Subcutaneous abdominal adipose tissue (tissue), 5 donors: ENCODE measurements at regions not wholly inside any gene's neighbourhood (a gene's known extent, or its start where the extent isn't known, plus 50 kb on each side); places are given as distances from the start of the nearest gene placed in this dataset.

Source experiments
- H3K27ac ChIP-seq: one replicate; pipeline ENCODE4 v1.7.0; 2013; ENCODE audit warnings: low read depth, mild to moderate bottlenecking, inconsistent platforms, low read length, moderate library complexity
- H3K27me3 ChIP-seq, 5 donors: one replicate each; pipeline ENCODE4 v1.7.0; 2013; ENCODE audit warnings: low read length in 5 of 5, inconsistent platforms in 1 of 5; ENCODE audit not compliant: control insufficient read depth in 5 of 5, insufficient read depth in 4 of 5
- H3K36me3 ChIP-seq, 5 donors: one replicate each; pipeline ENCODE4 v1.7.0; 2013; ENCODE audit warnings: low read length in 5 of 5; ENCODE audit not compliant: control insufficient read depth in 5 of 5, insufficient read depth in 5 of 5
- H3K4me1 ChIP-seq, 5 donors: one replicate each; pipeline ENCODE4 v1.7.0; 2013; ENCODE audit warnings: low read length in 5 of 5, mild to moderate bottlenecking in 3 of 5, moderate library complexity in 1 of 5; ENCODE audit not compliant: control insufficient read depth in 5 of 5, insufficient read depth in 5 of 5
- H3K4me3 ChIP-seq, 5 donors: one replicate each; pipeline ENCODE4 v1.7.0; 2013; ENCODE audit warnings: low read length in 5 of 5, low read depth in 1 of 5
- H3K9ac ChIP-seq, 5 donors: one replicate each; pipeline ENCODE4 v1.7.0; 2013; ENCODE audit warnings: low read length in 5 of 5, mild to moderate bottlenecking in 4 of 5, moderate library complexity in 3 of 5
- H3K9me3 ChIP-seq, 5 donors: one replicate each; pipeline ENCODE4 v1.7.0; 2013; ENCODE audit warnings: low read length in 5 of 5; ENCODE audit not compliant: control insufficient read depth in 5 of 5
- donor health status: healthy.
- donor health status: healthy.
- donor health status: healthy.
- donor health status: healthy.
- donor health status: healthy.

GRCh38 chr1:193581341-193581740, 394.9 kb upstream of the B3GALT2 start:
- H3K4me3 ChIP-seq: no peak overlapping the region
- no peaks in the 10 kb centered on the region for H3K4me1 ChIP-seq
- no peak overlapping the region for H3K9ac ChIP-seq
- H3K9me3 ChIP-seq: no peaks in the 10 kb centered on the region
- no peaks in the 10 kb centered on the region for H3K36me3 ChIP-seq
- H3K27me3 ChIP-seq: no peaks in the 10 kb centered on the region
- no peak overlapping the region for H3K27ac ChIP-seq

DNA sequence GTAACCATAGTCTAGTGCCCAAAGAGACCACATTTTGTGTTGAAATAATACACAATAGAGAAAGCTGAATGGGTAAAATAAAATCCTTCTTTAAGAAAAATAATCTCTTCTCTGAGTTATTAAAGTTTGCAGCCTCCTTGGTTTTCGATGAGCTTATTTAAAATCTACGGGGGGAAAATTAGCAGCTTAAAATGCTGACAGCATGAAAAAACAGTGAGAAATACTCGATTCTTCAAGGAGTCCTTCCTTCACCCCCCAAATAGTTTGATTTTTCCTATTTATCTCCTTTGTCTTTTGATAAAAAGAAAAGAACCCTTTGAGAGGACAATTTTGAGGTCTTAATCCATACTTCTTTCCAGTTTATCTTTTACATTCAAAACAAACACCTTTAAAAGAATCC, 394.0 kb upstream of the B3GALT2 start:
- H3K4me3 ChIP-seq: no peak overlapping the region
- no peak overlapping the region for H3K9ac ChIP-seq
- H3K36me3 ChIP-seq: no peaks in the 10 kb centered on the region
- H3K4me1 ChIP-seq: no peaks in the 10 kb centered on the region
- no peak overlapping the region for H3K27ac ChIP-seq
- no peaks in the 10 kb centered on the region for H3K9me3 ChIP-seq
- no peaks in the 10 kb centered on the region for H3K27me3 ChIP-seq

DNA sequence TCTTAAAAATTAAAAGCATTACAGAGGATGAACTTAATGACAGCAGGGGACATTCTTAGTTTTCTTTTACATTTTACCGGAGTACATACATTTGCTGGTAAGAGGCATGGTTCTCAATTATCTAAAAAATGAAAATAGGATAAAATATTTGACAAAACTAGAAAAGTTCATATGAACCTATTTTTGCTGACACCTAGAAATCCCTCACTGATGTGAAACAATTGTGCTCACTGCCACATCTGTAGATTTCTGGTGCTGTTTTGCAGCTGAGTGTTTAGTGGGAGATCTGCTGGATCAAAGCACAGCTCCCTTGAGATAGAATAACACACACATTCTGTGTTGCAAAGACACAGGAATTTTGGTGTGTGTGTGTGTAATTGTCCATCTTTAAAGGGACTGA, 392.9 kb upstream of the B3GALT2 start:
- H3K4me1 ChIP-seq: no peaks in the 10 kb centered on the region
- H3K4me3 ChIP-seq: no peak overlapping the region
- no peak overlapping the region for H3K27ac ChIP-seq
- no peaks in the 10 kb centered on the region for H3K9me3 ChIP-seq
- H3K36me3 ChIP-seq: no peaks in the 10 kb centered on the region
- no peak overlapping the region for H3K9ac ChIP-seq
- H3K27me3 ChIP-seq: no peaks in the 10 kb centered on the region

GRCh38 chr1:193574913-193575312, 388.5 kb upstream of the B3GALT2 start:
- Histone ChIP-seq H3K27ac (no peak overlapping the region), H3K27me3 (no peaks in the 10 kb centered on the region), H3K4me1 (no peaks in the 10 kb centered on the region), H3K9ac (no peak overlapping the region), H3K36me3 (no peaks in the 10 kb centered on the region), H3K4me3 (no peak overlapping the region), H3K9me3 (no peaks in the 10 kb centered on the region)

GRCh38 chr1:193569983-193570269, 383.5 kb upstream of the B3GALT2 start:
- Histone ChIP-seq H3K4me1 (no peaks in the 10 kb centered on the region), H3K4me3 (no peak overlapping the region), H3K27ac (no peak overlapping the region), H3K36me3 (no peaks in the 10 kb centered on the region), H3K9me3 (no peaks in the 10 kb centered on the region), H3K27me3 (no peaks in the 10 kb centered on the region), H3K9ac (no peak overlapping the region)

DNA sequence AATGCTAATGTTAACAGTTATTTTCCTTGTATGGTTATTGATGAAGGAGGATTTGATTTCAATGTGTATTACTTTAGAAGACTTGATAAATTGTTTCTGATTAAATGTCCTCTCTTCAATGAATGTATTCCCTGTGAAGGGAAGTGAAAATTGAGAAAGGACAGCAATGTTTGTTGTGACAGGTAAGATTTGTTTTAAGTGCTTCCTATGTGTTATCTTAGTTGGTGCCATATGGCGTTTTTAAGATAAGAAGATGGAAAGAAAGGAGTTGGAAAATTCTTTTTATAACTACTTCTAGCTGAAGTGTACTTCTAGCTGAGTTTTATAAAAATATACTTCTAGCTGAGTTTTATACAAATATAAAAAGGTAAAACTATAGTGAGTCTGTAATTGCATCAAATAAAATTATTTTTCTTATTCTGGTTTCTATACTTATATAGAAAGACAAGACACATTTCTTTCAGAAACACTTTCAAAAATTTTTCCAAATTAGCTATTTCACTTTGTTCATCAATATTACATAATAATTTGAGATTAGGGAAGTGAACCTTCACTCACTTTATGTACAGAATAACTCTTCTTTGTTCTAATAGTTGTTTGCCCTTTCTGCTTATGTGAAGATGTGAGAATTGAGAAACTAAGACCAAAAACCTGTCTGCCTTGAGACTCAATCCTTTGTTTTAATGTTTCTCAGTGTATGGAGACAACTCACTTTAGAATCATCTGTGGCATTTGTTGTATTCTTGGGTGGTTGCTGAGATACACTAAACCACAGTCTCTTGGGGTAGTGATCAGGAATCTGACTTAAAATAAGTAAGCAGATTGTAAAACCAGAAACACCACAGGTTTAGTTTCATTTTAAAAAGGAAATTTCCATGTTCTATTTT, 382.9 kb upstream of the B3GALT2 start:
- no peaks in the 10 kb centered on the region for H3K36me3 ChIP-seq
- H3K27me3 ChIP-seq: no peaks in the 10 kb centered on the region
- H3K4me3 ChIP-seq: no peak overlapping the region
- no peaks in the 10 kb centered on the region for H3K9me3 ChIP-seq
- H3K4me1 ChIP-seq: no peaks in the 10 kb centered on the region
- no peak overlapping the region for H3K9ac ChIP-seq
- H3K27ac ChIP-seq: no peak overlapping the region

DNA sequence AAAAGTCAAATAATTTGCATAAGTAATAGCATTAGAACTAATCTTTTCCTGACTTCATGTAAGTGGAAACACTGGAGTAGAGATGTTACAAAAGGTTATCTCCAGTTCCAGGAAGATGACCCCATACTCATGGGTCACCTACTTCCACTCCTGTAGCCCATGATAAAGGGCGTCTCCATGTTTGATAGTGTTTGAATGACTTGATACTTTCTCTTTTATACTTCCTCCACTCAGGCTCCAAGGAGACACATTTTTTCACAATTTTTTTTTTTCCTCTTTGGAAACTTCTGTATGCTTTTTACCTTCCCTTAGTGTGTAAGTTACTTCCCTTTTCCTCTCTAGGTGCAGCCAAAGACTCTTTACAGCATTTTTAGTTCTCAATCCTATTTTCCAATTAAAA, 382.1 kb upstream of the B3GALT2 start:
- Histone ChIP-seq H3K27ac (no peak overlapping the region), H3K4me1 (no peaks in the 10 kb centered on the region), H3K9me3 (no peaks in the 10 kb centered on the region), H3K36me3 (no peaks in the 10 kb centered on the region), H3K9ac (no peak overlapping the region), H3K4me3 (no peak overlapping the region), H3K27me3 (no peaks in the 10 kb centered on the region)

DNA sequence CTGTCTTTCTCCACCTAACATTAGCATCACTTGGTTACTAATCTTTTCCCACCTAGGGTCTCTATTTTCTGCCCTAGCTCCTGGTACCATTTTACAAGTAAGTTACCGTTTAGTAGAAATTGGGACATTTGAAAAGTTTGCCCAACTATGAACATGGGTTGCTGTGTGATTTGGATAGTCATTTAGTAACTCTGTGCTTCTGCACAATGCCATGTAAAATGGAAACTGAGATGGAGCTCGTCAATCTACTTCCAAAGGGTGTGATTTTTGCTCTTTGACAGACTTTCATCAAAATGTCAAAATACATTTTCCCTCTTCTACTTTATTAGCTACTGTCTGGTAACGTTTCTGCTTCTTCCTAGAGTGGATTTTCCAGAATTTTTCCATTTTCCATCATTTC, 381.5 kb upstream of the B3GALT2 start:
- no peaks in the 10 kb centered on the region for H3K27me3 ChIP-seq
- no peak overlapping the region for H3K4me3 ChIP-seq
- no peaks in the 10 kb centered on the region for H3K36me3 ChIP-seq
- H3K9me3 ChIP-seq: no peaks in the 10 kb centered on the region
- H3K4me1 ChIP-seq: no peaks in the 10 kb centered on the region
- no peak overlapping the region for H3K27ac ChIP-seq
- H3K9ac ChIP-seq: no peak overlapping the region

GRCh38 chr1:193566735-193567134, 380.3 kb upstream of the B3GALT2 start:
- H3K4me3 ChIP-seq: no peak overlapping the region
- H3K4me1 ChIP-seq: no peaks in the 10 kb centered on the region
- H3K36me3 ChIP-seq: no peaks in the 10 kb centered on the region
- no peaks in the 10 kb centered on the region for H3K9me3 ChIP-seq
- H3K27ac ChIP-seq: no peak overlapping the region
- H3K9ac ChIP-seq: no peak overlapping the region
- no peaks in the 10 kb centered on the region for H3K27me3 ChIP-seq

- H3K27ac ChIP-seq: no peak overlapping the region
Measured at GRCh38 chr1:193565971-193566577, 379.7 kb upstream of the B3GALT2 start.

More at GRCh38 chr1:193565971-193566577, 379.7 kb upstream of the B3GALT2 start:
- no peaks in the 10 kb centered on the region for H3K4me1 ChIP-seq
- H3K9ac ChIP-seq: no peak overlapping the region
- no peaks in the 10 kb centered on the region for H3K27me3 ChIP-seq
- H3K4me3 ChIP-seq: no peak overlapping the region
- H3K36me3 ChIP-seq: no peaks in the 10 kb centered on the region
- no peaks in the 10 kb centered on the region for H3K9me3 ChIP-seq
